Brain microvascular endothelial cell (primary cell): ENCODE measurements at regions not wholly inside any gene's neighbourhood (a gene's known extent, or its start where the extent isn't known, plus 50 kb on each side); places are given as distances from the start of the nearest gene placed in this dataset.

ENCODE experiments used
- DNase-seq: peaks from one replicate; pipeline ENCODE4 v3.0.0-alpha.2; 2020
- H3K27ac ChIP-seq: fragments of 250-450 bp; sonication (Bioruptor Pico); 2 replicates; pipeline ENCODE4 v1.5.1; 2020; ENCODE audit warnings: mild to moderate bottlenecking, moderate library complexity
- H3K27me3 ChIP-seq: fragments of 250-450 bp; sonication (Bioruptor Pico); replicated peaks from 2 replicates; pipeline ENCODE4 v1.5.1; 2020; ENCODE audit warnings: mild to moderate bottlenecking
- H3K36me3 ChIP-seq: fragments of 250-450 bp; sonication (Bioruptor Pico); replicated peaks from 2 replicates; pipeline ENCODE4 v1.5.1; 2020; ENCODE audit warnings: mild to moderate bottlenecking
- H3K4me3 ChIP-seq: 2 replicates; pipeline ENCODE4 v1.5.1; 2011; ENCODE audit warnings: low read depth, mild to moderate bottlenecking, control low read depth, low read length, moderate library complexity
- CTCF ChIP-seq: IDR thresholded peaks from 2 replicates; pipeline ENCODE4 v1.5.1; 2011; ENCODE audit warnings: low read depth, mild to moderate bottlenecking, moderate library complexity, low read length, control low read depth, inconsistent platforms; ENCODE audit errors: missing control alignments
- in situ Hi-C: cut with HindIII; loops from 2 replicates; pipeline ENCODE4 v1.10.0; 2017; ENCODE audit warnings: low sequenced_read_pairs, low pct_ligation_motif_present

DNA sequence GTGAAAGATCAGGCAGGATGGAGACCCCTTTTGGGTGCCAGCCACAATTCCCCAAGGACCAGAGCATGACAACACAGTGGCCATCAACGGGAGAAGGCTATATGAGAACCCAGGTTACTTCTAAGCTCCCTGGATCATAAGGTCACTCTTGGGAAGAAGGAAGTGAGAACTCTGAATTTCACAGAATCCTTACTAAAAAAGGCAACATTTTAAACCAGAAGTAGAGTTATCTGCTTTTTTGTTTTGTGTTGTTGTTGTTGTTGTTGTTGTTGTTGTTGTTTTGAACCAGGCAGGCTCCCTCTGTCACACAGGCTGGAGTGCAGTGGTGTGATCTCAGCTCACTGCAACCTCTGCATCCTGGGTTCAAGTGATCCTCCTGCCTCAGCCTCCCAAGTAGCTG lies 107.4 kb upstream of the TNFAIP3 start:
- Histone ChIP-seq H3K4me3 (no peak overlapping the region), H3K27ac (no peak overlapping the region), H3K36me3 (no peaks in the 10 kb centered on the region), H3K27me3 (no peaks in the 10 kb centered on the region)
- TF ChIP-seq CTCF: no peak
- in situ Hi-C loops: no loop called here
- DNase-seq: no peak

- TF ChIP-seq CTCF: no peak
- in situ Hi-C loops: no loop called here
- no peaks in the 10 kb centered on the region for H3K27me3 ChIP-seq
These were observed 106.0 kb upstream of the TNFAIP3 start for GRCh38 chr6:137761072-137761471.

GRCh38 chr6:137761487-137761886 lies 105.6 kb upstream of the TNFAIP3 start:
- in situ Hi-C loops: no loop called here
- H3K27me3 ChIP-seq: no peaks in the 10 kb centered on the region
- TF ChIP-seq CTCF: no peak
- no peak overlapping the region for H3K4me3 ChIP-seq
- no peak for DNase-seq
- no peaks in the 10 kb centered on the region for H3K36me3 ChIP-seq
- H3K27ac ChIP-seq: no peak overlapping the region

More at GRCh38 chr6:137761072-137761471, 106.0 kb upstream of the TNFAIP3 start:
- DNase-seq: no peak
- Histone ChIP-seq H3K36me3 (no peaks in the 10 kb centered on the region), H3K4me3 (no peak overlapping the region), H3K27ac (no peak overlapping the region)

DNA sequence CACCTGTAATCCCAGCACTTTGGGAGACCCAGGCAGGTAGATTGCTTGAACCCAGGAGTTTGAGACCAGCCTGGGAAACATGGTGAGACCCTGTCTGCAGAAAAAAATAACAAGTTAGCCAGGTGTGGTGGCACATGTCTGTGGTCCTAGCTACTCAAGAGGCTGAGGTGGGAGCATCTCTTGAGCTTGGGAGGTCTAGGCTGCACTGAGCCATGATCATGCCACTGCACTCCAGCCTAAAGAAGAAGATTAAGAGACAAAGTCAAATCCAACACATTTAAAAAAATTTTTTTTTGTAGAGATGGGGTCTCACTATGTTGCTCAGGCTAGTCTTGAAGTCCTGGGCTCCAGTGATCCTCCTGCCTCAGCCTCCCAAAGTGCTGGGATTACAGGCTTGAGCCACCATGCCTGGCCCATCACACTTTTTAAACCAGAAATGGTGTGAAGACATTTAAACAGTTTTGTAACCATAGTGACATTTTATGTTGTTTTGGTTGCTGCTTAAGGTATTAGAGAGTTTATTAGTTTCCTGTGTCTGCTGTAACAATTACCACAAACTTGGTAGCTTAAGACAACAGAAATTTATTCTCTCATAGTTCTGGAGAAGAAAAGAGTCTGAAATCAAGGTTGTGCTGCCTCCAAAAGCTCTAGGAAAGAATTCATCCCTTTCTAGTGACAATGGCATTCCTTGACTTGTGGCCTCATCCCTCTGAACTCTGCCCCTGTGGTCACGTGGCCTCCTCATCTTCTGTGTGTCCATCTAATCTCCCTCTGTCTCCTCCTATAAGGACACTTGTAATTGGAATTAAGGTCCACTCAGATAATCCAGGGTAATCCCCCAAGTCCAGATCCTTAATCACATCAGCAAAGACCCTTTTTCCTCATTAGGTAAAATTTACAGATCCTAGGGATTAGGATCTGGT lies 104.6 kb upstream of the TNFAIP3 start:
- Histone ChIP-seq H3K27me3 (no peaks in the 10 kb centered on the region), H3K4me3 (no peak overlapping the region), H3K36me3 (no peaks in the 10 kb centered on the region), H3K27ac (no peak overlapping the region)
- in situ Hi-C loops: no loop called here
- TF ChIP-seq CTCF: no peak
- DNase-seq: no peak

DNA sequence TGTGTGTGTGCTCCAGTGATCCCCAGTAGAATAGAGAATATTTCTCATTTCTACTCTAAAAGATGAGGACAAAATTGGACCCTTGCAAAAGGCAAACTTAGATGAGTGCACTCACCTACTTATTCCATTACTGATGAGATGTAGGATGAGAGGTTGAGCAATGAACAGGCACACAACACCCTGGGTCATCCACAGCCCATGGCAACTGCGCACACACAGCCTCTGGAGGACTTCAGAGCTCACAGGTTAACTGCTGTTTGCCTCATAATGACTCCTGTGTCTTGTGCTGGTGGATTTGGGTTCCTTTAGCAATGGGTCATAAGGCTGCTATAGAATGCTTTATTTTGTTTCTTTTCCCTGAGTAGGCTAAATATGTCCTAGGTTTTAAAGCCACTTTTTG lies 103.6 kb upstream of the TNFAIP3 start:
- in situ Hi-C loops: no loop called here
- DNase-seq: no peak
- Histone ChIP-seq H3K27me3 (no peaks in the 10 kb centered on the region), H3K4me3 (no peak overlapping the region), H3K36me3 (no peaks in the 10 kb centered on the region), H3K27ac (no peak overlapping the region)
- no peak for TF ChIP-seq CTCF
